Suppressor macrophage treated with lipopolysaccharide for 1 hour (primary cell): ENCODE measurements at regions not wholly inside any gene's neighbourhood (a gene's known extent, or its start where the extent isn't known, plus 50 kb on each side); places are given as distances from the start of the nearest gene placed in this dataset.
"Not testable (repeated sequence)": the region's sequence is repeated elsewhere in the genome, so short reads cannot be mapped to it uniquely, and the experiment has no call there.

Experiments used
- DNase-seq, 3 donors: peaks; one replicate each; pipeline ENCODE4 v3.0.0-alpha.2; 2020 to 2022

- no peak for DNase-seq
Measured at GRCh38 chr6:81088145-81088544, 664.3 kb downstream of the TENT5A start.

DNA sequence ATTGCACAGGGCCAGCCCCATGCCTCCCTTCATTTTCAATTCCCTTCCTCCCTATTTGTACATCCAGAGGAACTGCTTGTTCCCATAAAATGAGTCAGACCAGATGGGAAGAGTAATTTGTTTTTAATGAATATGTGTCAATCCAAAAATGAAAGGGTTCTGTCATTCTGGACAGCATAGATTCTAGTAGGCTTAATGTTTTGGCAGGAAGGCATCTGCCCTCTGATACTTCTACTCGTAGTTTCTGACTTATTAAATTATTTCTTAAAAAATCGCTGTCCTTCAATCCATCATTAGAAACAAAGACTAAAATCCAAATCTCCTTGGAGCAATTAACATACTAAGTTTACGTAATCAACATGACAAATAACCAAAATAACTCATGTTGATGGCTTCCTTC, 665.5 kb downstream of the TENT5A start:
- no peak for DNase-seq

DNA sequence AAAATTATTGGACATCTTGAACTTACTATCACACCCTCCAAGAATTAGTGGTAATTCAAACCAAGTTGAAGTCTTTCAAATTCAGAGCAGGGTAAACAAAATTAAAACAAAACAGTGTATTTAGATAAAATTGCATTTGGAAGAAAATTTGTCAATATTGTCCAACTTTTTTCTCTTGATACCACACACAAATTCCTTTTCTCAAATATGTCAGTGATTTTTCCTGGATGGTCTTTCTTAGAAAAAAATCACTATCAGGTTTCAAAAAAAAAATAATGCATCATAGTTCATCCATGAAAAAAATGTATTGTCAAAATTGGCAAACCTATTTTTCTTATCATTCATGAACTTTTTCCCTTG, 667.1 kb downstream of the TENT5A start:
- DNase-seq, result no peak

GRCh38 chr6:81084776-81085430, 667.6 kb downstream of the TENT5A start:
- no peak for DNase-seq

DNA sequence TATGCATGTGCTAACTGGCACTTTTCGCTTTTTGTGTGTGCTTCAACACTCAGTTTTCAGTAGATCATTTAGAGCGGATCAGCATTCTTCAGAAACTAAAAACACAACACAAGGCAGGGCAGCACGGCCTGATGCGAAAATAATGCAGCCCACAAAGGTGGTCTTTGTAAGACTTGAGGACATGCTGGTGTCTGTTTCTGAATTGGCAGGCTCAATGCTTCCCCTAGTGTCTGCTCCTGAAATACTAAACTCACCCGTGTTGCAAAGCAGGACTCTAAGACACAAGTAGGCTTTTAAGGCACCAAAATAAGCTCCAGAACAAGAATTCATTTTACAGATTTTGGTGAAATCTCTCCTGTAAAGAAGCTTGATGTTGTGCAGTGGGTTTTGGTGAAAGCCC, 676.5 kb downstream of the TENT5A start:
- no peak for DNase-seq

GRCh38 chr6:81073318-81073717, 679.2 kb downstream of the TENT5A start:
- no peak for DNase-seq

GRCh38 chr6:81071121-81071520, 681.4 kb downstream of the TENT5A start:
- DNase-seq, result no peak

- DNase-seq, result no peak
Measured at GRCh38 chr6:81067057-81067456, 685.4 kb downstream of the TENT5A start.

GRCh38 chr6:81063891-81064290, 688.6 kb downstream of the TENT5A start:
- DNase-seq, result no peak

GRCh38 chr6:81054036-81054435, 698.4 kb downstream of the TENT5A start:
- no peak for DNase-seq

GRCh38 chr6:81051952-81052351, 700.5 kb downstream of the TENT5A start:
- DNase-seq, result no peak

DNA sequence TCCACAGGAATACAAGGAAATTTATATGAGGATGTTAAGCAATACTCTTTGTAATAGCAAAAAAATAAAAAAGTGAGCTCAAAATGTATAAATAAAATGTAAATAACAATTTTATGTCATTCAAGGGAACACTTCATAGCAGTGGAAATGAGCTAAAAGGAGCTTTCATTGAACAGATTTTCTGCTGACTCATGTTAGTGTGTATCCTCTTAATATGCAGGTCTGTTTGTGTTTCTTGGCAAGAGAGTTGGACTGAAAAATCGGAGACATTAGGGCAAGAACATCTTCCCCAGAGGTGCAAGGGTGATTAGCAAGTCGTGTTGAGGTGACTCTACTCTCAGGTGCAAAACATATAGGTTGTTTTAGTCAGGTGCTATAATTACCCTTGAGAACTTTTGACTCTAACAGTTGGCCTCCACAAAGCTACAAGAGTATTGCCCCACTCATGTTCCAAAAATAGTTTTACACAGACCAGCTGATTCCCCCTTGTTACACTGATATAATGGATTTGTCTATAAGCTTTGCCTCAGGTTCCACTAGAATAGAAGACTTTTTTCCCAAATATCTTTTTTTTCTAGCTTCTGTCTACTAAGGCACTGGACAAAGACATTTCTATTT, 702.9 kb downstream of the TENT5A start:
- no peak for DNase-seq

DNA sequence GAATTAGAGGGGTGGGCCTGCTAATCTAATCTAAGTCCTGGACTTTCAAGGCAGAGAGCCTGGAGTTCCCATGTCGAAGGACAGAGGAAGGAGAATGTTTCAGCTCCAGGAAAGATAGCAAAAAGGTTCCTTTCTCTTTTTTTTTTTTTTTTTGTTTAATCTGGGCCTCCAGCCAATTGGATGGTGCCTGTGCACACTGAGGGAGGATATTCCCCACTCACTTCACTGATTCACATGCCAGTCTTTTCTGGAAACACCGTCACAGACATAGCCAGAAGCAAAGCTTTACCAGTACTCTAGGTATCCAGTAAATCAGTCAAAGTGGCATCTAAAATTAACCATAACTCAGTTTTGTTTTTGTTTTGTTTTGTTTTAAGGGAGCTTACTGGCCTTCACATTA, 721.1 kb downstream of the TENT5A start:
- no peak for DNase-seq

GRCh38 chr6:81026041-81026553, 726.4 kb downstream of the TENT5A start:
- DNase-seq, result no peak

GRCh38 chr6:81023709-81024108, 728.8 kb downstream of the TENT5A start:
- no peak for DNase-seq

- no peak for DNase-seq
Measured at GRCh38 chr6:81023007-81023582, 729.4 kb downstream of the TENT5A start.

- DNase-seq, result not testable (repeated sequence)
Measured at GRCh38 chr6:81017586-81017985, 734.9 kb downstream of the TENT5A start.

GRCh38 chr6:81003894-81004293, 748.6 kb downstream of the TENT5A start:
- DNase-seq, result no peak

DNA sequence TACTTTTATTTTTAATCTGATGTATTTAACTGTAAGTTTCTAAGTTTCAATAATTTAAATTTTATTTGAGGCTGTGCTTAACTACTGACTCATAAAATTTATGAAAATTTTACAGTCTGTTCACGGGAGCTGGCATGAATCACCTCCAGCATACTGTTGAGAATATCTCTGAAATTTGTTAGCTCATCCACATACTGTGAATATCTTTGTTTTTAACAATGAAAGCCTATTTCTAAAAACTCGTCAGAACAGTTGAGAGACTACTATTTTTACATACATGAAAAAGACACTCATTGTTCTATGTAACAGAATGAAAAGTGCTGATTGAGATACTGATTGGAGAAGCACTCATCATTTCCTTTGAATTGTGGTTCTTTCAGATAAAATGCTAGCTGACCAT, 749.3 kb downstream of the TENT5A start:
- DNase-seq, result no peak

- DNase-seq, result no peak
Measured at GRCh38 chr6:81002126-81002525, 750.4 kb downstream of the TENT5A start.

DNA sequence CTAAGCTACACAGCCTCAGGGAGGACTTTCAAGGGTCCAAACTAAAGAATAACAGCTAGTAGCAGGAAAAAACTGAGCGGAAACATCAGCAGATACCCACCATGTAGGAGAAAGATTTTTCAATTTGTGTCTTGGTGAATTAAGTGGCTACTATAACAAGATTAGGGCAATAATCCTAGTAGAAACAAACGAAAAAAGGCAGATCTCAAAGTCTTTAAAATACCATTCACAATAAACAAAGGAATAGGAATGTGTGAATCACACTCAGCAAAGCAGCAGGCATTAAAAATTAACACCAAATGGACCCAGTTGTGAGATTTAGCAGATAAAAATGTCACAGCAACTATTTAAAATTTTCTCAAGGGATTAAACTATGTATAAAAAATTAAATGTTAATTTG, 761.2 kb downstream of the TENT5A start:
- DNase-seq, result no peak

DNA sequence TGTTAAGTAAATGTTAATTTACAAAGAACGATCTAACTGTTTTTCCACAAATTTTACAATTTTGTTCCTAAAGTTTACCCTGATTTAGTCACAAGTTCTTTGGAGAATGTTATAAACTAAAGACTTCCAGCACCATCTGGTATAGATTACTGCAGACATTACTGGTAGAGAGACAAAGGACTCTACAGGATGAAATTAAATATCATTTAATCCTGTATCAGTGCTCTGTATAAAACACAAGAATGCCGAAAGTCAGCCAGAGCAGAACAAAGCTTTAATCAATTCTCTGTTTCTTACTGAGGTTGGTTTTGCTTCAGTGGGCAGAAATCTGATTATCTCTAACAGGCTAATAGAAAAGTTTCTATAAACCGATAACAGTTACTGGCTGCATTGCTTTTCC, 763.6 kb downstream of the TENT5A start:
- DNase-seq, result no peak

DNA sequence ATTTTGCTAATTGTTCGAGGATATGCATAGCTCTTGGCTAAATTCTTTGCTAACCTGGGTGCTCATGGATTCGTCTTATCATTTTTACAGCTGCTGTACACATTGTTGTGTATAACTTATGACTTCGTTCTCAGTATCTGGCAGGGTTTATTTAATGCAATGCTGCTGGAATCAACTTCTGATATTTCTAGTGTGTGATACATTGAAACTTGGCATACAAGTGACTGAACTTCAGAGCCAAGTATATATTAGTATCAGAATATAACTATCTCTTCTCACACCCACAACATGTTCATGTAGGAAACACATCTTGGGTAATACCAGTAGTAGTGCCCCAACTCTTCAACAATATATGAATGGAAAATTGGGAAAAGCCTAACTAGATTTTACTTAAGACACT, 764.2 kb downstream of the TENT5A start:
- DNase-seq, result no peak

DNA sequence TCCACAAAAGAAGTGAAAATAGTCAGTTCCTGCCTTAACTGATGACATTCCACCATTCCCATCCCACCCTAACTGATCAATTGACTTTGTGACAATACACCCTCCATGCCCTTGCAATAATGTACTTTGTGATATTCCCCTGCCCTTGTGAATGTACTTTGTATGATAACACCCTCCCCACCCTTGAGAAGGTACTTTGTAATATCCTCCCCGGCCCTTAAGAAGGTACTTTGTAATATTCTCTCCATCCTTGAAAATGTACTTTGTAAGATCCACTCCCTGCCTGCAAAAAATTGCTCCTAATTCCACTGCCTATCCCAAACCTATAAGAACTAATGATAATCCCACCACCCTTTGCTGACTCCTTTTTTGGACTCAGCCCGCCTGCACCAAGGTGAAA, 771.3 kb downstream of the TENT5A start:
- DNase-seq, result not testable (repeated sequence)

- DNase-seq, result no peak
Measured at GRCh38 chr6:80976336-80976735, 776.1 kb downstream of the TENT5A start.
